ENCODE measurements at regions not wholly inside any gene's neighbourhood (a gene's known extent, or its start where the extent isn't known, plus 50 kb on each side); places are given as distances from the start of the nearest gene placed in this dataset.

- Histone ChIP-seq H3K27me3 (ENCODE audit: control insufficient read depth in 3 of 3, insufficient read depth in 3 of 3, low read length in 3 of 3) (no peaks in the 10 kb centered on the region), H3K36me3 (ENCODE audit: control insufficient read depth in 3 of 3, insufficient read depth in 3 of 3, low read length in 3 of 3) (no peaks in the 10 kb centered on the region), H3K4me1 (ENCODE audit: control insufficient read depth in 3 of 3, insufficient read depth in 3 of 3, low read length in 3 of 3) (peaks cover 0 to 4% (median 0%) of the 10 kb centered on the region in 3 donors), H3K27ac (ENCODE audit: low read depth, low read length) (no peak overlapping the region), H3K9ac (ENCODE audit: low read depth in 1 of 3, low read length in 3 of 3) (no peak overlapping the region), H3K4me3 (ENCODE audit: low read length in 3 of 3) (no peak overlapping the region), H3K9me3 (ENCODE audit: control insufficient read depth in 3 of 3, low read length in 3 of 3) (no peaks in the 10 kb centered on the region)
These were observed 143.0 kb downstream of the NXNL2 start for GRCh38 chr9:88678008-88678407.

GRCh38 chr9:88678431-88678830 is 143.5 kb downstream of the NXNL2 start:
- H3K4me1 ChIP-seq (ENCODE audit: control insufficient read depth in 3 of 3, insufficient read depth in 3 of 3, low read length in 3 of 3) = peaks cover 0 to 4% (median 0%) of the 10 kb centered on the region in 3 donors
- no peaks in the 10 kb centered on the region for H3K9me3 ChIP-seq (ENCODE audit: control insufficient read depth in 3 of 3, low read length in 3 of 3)
- no peak overlapping the region for H3K4me3 ChIP-seq (ENCODE audit: low read length in 3 of 3)
- no peaks in the 10 kb centered on the region for H3K27me3 ChIP-seq (ENCODE audit: control insufficient read depth in 3 of 3, insufficient read depth in 3 of 3, low read length in 3 of 3)
- H3K36me3 ChIP-seq (ENCODE audit: control insufficient read depth in 3 of 3, insufficient read depth in 3 of 3, low read length in 3 of 3) = no peaks in the 10 kb centered on the region
- no peak overlapping the region for H3K9ac ChIP-seq (ENCODE audit: low read depth in 1 of 3, low read length in 3 of 3)
- no peak overlapping the region for H3K27ac ChIP-seq (ENCODE audit: low read depth, low read length)

GRCh38 chr9:88680041-88680440 is 145.1 kb downstream of the NXNL2 start:
- H3K27ac ChIP-seq (ENCODE audit: low read depth, low read length) = no peak overlapping the region
- H3K36me3 ChIP-seq (ENCODE audit: control insufficient read depth in 3 of 3, insufficient read depth in 3 of 3, low read length in 3 of 3) = no peaks in the 10 kb centered on the region
- H3K27me3 ChIP-seq (ENCODE audit: control insufficient read depth in 3 of 3, insufficient read depth in 3 of 3, low read length in 3 of 3) = no peaks in the 10 kb centered on the region
- no peaks in the 10 kb centered on the region for H3K9me3 ChIP-seq (ENCODE audit: control insufficient read depth in 3 of 3, low read length in 3 of 3)
- peaks cover 0 to 4% (median 0%) of the 10 kb centered on the region in 3 donors for H3K4me1 ChIP-seq (ENCODE audit: control insufficient read depth in 3 of 3, insufficient read depth in 3 of 3, low read length in 3 of 3)
- H3K9ac ChIP-seq (ENCODE audit: low read depth in 1 of 3, low read length in 3 of 3) = no peak overlapping the region
- no peak overlapping the region for H3K4me3 ChIP-seq (ENCODE audit: low read length in 3 of 3)

GRCh38 chr9:88680505-88681160 is 145.7 kb downstream of the NXNL2 start:
- Histone ChIP-seq H3K36me3 (ENCODE audit: control insufficient read depth in 3 of 3, insufficient read depth in 3 of 3, low read length in 3 of 3) (no peaks in the 10 kb centered on the region), H3K27me3 (ENCODE audit: control insufficient read depth in 3 of 3, insufficient read depth in 3 of 3, low read length in 3 of 3) (no peaks in the 10 kb centered on the region), H3K4me3 (ENCODE audit: low read length in 3 of 3) (no peak overlapping the region), H3K27ac (ENCODE audit: low read depth, low read length) (no peak overlapping the region), H3K9ac (ENCODE audit: low read depth in 1 of 3, low read length in 3 of 3) (no peak overlapping the region), H3K4me1 (ENCODE audit: control insufficient read depth in 3 of 3, insufficient read depth in 3 of 3, low read length in 3 of 3) (peaks cover 0 to 4% (median 0%) of the 10 kb centered on the region in 3 donors), H3K9me3 (ENCODE audit: control insufficient read depth in 3 of 3, low read length in 3 of 3) (no peaks in the 10 kb centered on the region)

- Histone ChIP-seq H3K9me3 (ENCODE audit: control insufficient read depth in 3 of 3, low read length in 3 of 3) (no peaks in the 10 kb centered on the region), H3K9ac (ENCODE audit: low read depth in 1 of 3, low read length in 3 of 3) (no peak overlapping the region), H3K4me3 (ENCODE audit: low read length in 3 of 3) (no peak overlapping the region), H3K27me3 (ENCODE audit: control insufficient read depth in 3 of 3, insufficient read depth in 3 of 3, low read length in 3 of 3) (no peaks in the 10 kb centered on the region), H3K27ac (ENCODE audit: low read depth, low read length) (no peak overlapping the region), H3K4me1 (ENCODE audit: control insufficient read depth in 3 of 3, insufficient read depth in 3 of 3, low read length in 3 of 3) (peaks cover 0 to 4% (median 0%) of the 10 kb centered on the region in 3 donors), H3K36me3 (ENCODE audit: control insufficient read depth in 3 of 3, insufficient read depth in 3 of 3, low read length in 3 of 3) (no peaks in the 10 kb centered on the region)
These were observed 146.5 kb downstream of the NXNL2 start for GRCh38 chr9:88681434-88681833.

- Histone ChIP-seq H3K9ac (ENCODE audit: low read depth in 1 of 3, low read length in 3 of 3) (no peak overlapping the region), H3K36me3 (ENCODE audit: control insufficient read depth in 3 of 3, insufficient read depth in 3 of 3, low read length in 3 of 3) (no peaks in the 10 kb centered on the region), H3K27me3 (ENCODE audit: control insufficient read depth in 3 of 3, insufficient read depth in 3 of 3, low read length in 3 of 3) (no peaks in the 10 kb centered on the region), H3K4me1 (ENCODE audit: control insufficient read depth in 3 of 3, insufficient read depth in 3 of 3, low read length in 3 of 3) (peaks cover 0 to 4% (median 0%) of the 10 kb centered on the region in 3 donors), H3K27ac (ENCODE audit: low read depth, low read length) (no peak overlapping the region), H3K9me3 (ENCODE audit: control insufficient read depth in 3 of 3, low read length in 3 of 3) (no peaks in the 10 kb centered on the region), H3K4me3 (ENCODE audit: low read length in 3 of 3) (no peak overlapping the region)
These were observed 147.5 kb downstream of the NXNL2 start for GRCh38 chr9:88682431-88682831.

GRCh38 chr9:88684046-88684445 is 149.1 kb downstream of the NXNL2 start:
- H3K4me3 ChIP-seq (ENCODE audit: low read length in 3 of 3) = no peak overlapping the region
- peaks cover 0 to 4% (median 0%) of the 10 kb centered on the region in 3 donors for H3K4me1 ChIP-seq (ENCODE audit: control insufficient read depth in 3 of 3, insufficient read depth in 3 of 3, low read length in 3 of 3)
- H3K27me3 ChIP-seq (ENCODE audit: control insufficient read depth in 3 of 3, insufficient read depth in 3 of 3, low read length in 3 of 3) = no peaks in the 10 kb centered on the region
- H3K9me3 ChIP-seq (ENCODE audit: control insufficient read depth in 3 of 3, low read length in 3 of 3) = no peaks in the 10 kb centered on the region
- no peak overlapping the region for H3K9ac ChIP-seq (ENCODE audit: low read depth in 1 of 3, low read length in 3 of 3)
- H3K36me3 ChIP-seq (ENCODE audit: control insufficient read depth in 3 of 3, insufficient read depth in 3 of 3, low read length in 3 of 3) = no peaks in the 10 kb centered on the region
- H3K27ac ChIP-seq (ENCODE audit: low read depth, low read length) = no peak overlapping the region

GRCh38 chr9:88684845-88685244 is 149.9 kb downstream of the NXNL2 start:
- no peaks in the 10 kb centered on the region for H3K27me3 ChIP-seq (ENCODE audit: control insufficient read depth in 3 of 3, insufficient read depth in 3 of 3, low read length in 3 of 3)
- no peak overlapping the region for H3K9ac ChIP-seq (ENCODE audit: low read depth in 1 of 3, low read length in 3 of 3)
- H3K4me3 ChIP-seq (ENCODE audit: low read length in 3 of 3) = no peak overlapping the region
- H3K36me3 ChIP-seq (ENCODE audit: control insufficient read depth in 3 of 3, insufficient read depth in 3 of 3, low read length in 3 of 3) = no peaks in the 10 kb centered on the region
- peaks cover 0 to 4% (median 0%) of the 10 kb centered on the region in 3 donors for H3K4me1 ChIP-seq (ENCODE audit: control insufficient read depth in 3 of 3, insufficient read depth in 3 of 3, low read length in 3 of 3)
- H3K27ac ChIP-seq (ENCODE audit: low read depth, low read length) = no peak overlapping the region
- H3K9me3 ChIP-seq (ENCODE audit: control insufficient read depth in 3 of 3, low read length in 3 of 3) = no peaks in the 10 kb centered on the region

GRCh38 chr9:88685966-88686365 is 151.0 kb downstream of the NXNL2 start:
- Histone ChIP-seq H3K9ac (ENCODE audit: low read depth in 1 of 3, low read length in 3 of 3) (no peak overlapping the region), H3K27me3 (ENCODE audit: control insufficient read depth in 3 of 3, insufficient read depth in 3 of 3, low read length in 3 of 3) (no peaks in the 10 kb centered on the region), H3K36me3 (ENCODE audit: control insufficient read depth in 3 of 3, insufficient read depth in 3 of 3, low read length in 3 of 3) (no peaks in the 10 kb centered on the region), H3K4me3 (ENCODE audit: low read length in 3 of 3) (no peak overlapping the region), H3K4me1 (ENCODE audit: control insufficient read depth in 3 of 3, insufficient read depth in 3 of 3, low read length in 3 of 3) (no peaks in the 10 kb centered on the region), H3K9me3 (ENCODE audit: control insufficient read depth in 3 of 3, low read length in 3 of 3) (no peaks in the 10 kb centered on the region), H3K27ac (ENCODE audit: low read depth, low read length) (no peak overlapping the region)

GRCh38 chr9:88689509-88690298 is 154.7 kb downstream of the NXNL2 start:
- no peak overlapping the region for H3K4me3 ChIP-seq (ENCODE audit: low read length in 3 of 3)
- no peaks in the 10 kb centered on the region for H3K27me3 ChIP-seq (ENCODE audit: control insufficient read depth in 3 of 3, insufficient read depth in 3 of 3, low read length in 3 of 3)
- no peaks in the 10 kb centered on the region for H3K4me1 ChIP-seq (ENCODE audit: control insufficient read depth in 3 of 3, insufficient read depth in 3 of 3, low read length in 3 of 3)
- peaks cover 0 to 4% (median 0%) of the 10 kb centered on the region in 3 donors for H3K9me3 ChIP-seq (ENCODE audit: control insufficient read depth in 3 of 3, low read length in 3 of 3)
- no peaks in the 10 kb centered on the region for H3K36me3 ChIP-seq (ENCODE audit: control insufficient read depth in 3 of 3, insufficient read depth in 3 of 3, low read length in 3 of 3)
- no peak overlapping the region for H3K27ac ChIP-seq (ENCODE audit: low read depth, low read length)
- no peak overlapping the region for H3K9ac ChIP-seq (ENCODE audit: low read depth in 1 of 3, low read length in 3 of 3)

All from skeletal muscle tissue (tissue), 3 donors.